GM06990 (cell line): ENCODE measurements at regions not wholly inside any gene's neighbourhood (a gene's known extent, or its start where the extent isn't known, plus 50 kb on each side); places are given as distances from the start of the nearest gene placed in this dataset.

Experiments used
- DNase-seq: peaks from one replicate; pipeline ENCODE4 v3.0.0-alpha.2; 2011; ENCODE audit not compliant: insufficient read length; ENCODE audit errors: extremely low read depth
- H3K27me3 ChIP-seq: replicated peaks from 2 replicates; pipeline ENCODE4 v1.6.0; 2011; ENCODE audit warnings: low read length; ENCODE audit not compliant: control insufficient read depth, insufficient read depth
- H3K36me3 ChIP-seq: 2 replicates; pipeline ENCODE4 v1.5.1; 2011; ENCODE audit warnings: low read length; ENCODE audit not compliant: control insufficient read depth, insufficient read depth
- H3K4me3 ChIP-seq: replicated peaks from 2 replicates; pipeline ENCODE4 v1.5.1; 2011; ENCODE audit warnings: low read depth, mild to moderate bottlenecking, control low read depth, low read length
- TF ChIP-seq, protein P1 (sequence below): IDR thresholded peaks from 2 replicates; pipeline ENCODE4 v1.5.1; 2011; ENCODE audit warnings: low read length, control low read depth, mild to moderate bottlenecking, inconsistent platforms; ENCODE audit not compliant: insufficient read depth, poor library complexity, severe bottlenecking

DNA sequence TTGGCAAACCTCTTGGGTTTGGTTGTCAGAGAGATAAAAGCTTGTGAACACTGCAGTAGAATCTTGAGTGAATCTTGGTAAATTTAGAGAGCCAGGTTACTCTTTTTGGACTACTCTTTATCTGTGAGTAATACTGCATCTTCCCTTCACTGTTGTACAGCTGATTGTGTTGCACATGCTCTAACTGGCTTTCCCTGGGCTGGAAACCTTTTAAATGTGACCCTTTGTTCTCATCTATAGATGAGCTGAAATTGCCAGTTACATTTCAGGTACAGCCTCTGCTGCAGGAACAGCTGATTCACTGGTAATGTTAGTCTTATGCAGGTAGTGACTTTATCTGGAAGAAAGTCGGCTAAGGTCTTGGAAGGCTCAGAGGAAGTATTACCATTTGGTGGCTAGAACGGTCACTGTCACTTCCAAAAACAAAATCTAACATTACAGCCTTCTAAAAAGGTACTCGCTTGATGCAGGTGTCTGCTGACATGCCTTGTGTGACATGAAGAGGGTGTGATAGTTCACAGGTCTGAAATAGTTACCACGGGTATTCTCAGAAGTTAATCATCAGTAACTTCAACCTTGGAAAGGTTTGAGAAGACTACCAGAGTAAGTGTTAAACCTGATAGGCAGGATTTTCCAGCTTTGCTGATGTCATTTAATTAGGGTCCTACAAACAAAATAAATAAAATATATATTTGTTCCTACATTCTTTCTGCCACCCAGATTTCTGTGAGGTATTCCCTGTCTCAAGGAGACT, 851.1 kb downstream of the SLC4A3 start:
- DNase-seq, result no peak
- Histone ChIP-seq H3K36me3 (no peaks in the 10 kb centered on the region), H3K4me3 (no peak overlapping the region), H3K27me3 (no peaks in the 10 kb centered on the region)
- TF ChIP-seq, protein P1, sequence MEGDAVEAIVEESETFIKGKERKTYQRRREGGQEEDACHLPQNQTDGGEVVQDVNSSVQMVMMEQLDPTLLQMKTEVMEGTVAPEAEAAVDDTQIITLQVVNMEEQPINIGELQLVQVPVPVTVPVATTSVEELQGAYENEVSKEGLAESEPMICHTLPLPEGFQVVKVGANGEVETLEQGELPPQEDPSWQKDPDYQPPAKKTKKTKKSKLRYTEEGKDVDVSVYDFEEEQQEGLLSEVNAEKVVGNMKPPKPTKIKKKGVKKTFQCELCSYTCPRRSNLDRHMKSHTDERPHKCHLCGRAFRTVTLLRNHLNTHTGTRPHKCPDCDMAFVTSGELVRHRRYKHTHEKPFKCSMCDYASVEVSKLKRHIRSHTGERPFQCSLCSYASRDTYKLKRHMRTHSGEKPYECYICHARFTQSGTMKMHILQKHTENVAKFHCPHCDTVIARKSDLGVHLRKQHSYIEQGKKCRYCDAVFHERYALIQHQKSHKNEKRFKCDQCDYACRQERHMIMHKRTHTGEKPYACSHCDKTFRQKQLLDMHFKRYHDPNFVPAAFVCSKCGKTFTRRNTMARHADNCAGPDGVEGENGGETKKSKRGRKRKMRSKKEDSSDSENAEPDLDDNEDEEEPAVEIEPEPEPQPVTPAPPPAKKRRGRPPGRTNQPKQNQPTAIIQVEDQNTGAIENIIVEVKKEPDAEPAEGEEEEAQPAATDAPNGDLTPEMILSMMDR, result no peak

DNA sequence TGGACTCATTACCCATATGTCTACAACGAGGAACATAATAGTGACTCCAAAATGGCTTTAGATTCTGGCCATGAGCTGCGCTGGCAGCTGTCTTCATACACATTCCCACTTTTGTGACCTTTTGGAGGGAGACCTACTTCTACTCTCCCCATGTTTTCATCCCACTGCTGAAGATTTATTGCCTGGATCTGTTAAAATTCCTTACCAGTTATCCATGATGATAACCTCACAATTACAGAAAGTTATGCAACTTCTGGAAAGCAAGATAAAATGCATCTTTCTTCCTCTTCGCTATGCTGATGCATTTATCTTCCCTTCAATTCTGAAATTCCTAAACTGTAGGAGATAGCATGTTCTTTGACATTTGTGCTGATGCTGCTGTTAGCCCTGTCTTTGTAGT, 855.3 kb downstream of the SLC4A3 start:
- no peaks in the 10 kb centered on the region for H3K27me3 ChIP-seq
- TF ChIP-seq, protein P1, result no peak
- no peak for DNase-seq
- no peak overlapping the region for H3K4me3 ChIP-seq
- H3K36me3 ChIP-seq, result no peaks in the 10 kb centered on the region

DNA sequence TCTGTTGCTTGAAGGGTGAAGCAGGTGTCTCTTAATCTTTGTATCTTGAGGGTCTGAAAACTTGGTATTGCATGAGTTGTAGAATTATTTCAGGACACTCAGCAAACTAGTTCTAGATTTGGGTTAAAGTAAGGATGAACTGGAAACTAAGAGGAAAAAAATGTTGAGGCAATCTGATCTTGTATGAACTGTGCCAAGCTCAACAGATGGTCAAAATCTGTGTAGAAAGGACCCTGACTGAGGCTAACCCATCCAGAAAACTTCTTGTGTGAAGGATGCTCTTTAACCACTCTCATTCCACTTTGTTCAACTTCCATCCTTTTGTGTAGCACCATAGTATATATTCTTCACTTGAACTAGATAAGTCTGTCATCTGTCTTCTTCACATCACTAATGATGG, 861.7 kb downstream of the SLC4A3 start:
- TF ChIP-seq, protein P1, result no peak
- no peak for DNase-seq
- H3K36me3 ChIP-seq, result no peaks in the 10 kb centered on the region
- H3K27me3 ChIP-seq, result no peaks in the 10 kb centered on the region
- no peak overlapping the region for H3K4me3 ChIP-seq

DNA sequence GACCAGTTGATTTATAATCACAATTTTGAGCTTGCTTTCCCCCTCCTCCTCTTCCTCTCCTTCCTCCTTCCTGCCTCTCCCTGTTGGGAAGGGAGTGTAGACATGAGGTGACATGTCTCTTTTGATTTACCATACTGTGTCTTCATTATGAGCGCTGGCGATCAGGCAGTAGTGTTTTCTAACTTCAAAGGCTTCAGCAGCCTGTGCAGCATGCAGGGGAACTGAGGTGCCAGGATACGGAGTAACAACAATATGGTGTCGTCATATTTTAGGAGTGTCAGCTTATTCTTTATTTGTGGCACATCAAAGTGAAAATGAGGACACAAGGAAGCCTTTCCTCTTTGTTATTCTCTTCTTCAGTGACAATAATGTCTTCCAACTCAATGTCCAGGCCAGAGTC, 864.2 kb downstream of the SLC4A3 start:
- no peak for DNase-seq
- H3K4me3 ChIP-seq, result no peak overlapping the region
- no peaks in the 10 kb centered on the region for H3K36me3 ChIP-seq
- H3K27me3 ChIP-seq, result no peaks in the 10 kb centered on the region
- TF ChIP-seq, protein P1, result no peak

DNA sequence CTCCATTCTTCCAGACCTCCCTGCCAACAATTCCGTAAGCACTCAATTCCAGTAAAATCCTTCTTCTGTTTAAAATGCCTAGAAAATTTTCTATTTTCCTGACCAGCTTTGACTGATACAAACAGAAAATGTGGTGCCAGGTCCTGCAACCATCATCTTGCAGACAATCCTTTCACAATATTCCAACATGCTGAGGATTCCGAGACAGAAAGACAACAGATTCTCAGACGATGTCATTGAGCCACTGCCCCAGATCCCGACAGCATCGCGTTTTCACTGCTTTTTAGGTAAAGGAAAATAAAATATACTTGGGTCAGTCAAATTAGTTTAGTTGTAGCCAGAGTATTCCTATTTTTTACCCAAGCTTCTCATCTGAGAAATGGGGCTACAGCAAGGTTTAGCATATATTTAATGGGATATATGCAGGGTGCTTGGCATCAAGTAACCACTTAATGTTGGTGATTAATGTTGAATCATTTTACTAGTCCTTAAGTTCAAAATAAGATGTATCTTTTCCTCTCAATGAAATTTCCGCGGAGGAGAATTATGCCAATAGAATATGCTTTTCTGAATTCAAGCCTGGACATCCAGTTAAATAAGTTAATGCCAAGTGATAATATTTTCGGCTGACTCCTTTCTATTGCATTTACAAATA, 866.6 kb downstream of the SLC4A3 start:
- Histone ChIP-seq H3K4me3 (no peak overlapping the region), H3K36me3 (no peaks in the 10 kb centered on the region), H3K27me3 (no peaks in the 10 kb centered on the region; the same call in 1 of the 2 replicates)
- DNase-seq, result no peak
- TF ChIP-seq, protein P1, result no peak

DNA sequence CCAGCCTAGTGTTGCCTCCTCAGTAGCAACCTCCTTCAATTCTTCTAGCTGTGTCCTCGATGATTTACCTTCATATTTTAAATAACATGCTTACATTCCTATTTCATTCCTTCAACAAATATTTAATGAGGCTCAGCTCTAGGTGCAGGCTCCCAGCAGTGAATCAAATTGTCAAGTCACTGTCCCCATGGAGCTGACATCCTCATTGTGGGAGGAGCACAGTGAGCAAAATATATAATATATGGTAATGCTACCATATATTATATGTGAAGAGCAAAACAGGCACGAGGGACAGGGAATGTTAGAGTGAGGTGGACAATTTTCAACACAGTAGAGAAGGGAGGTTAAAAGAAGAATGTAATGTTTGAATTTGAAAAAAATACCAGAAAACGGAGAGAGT, 869.1 kb downstream of the SLC4A3 start:
- DNase-seq, result no peak
- H3K4me3 ChIP-seq, result no peak overlapping the region
- TF ChIP-seq, protein P1, result no peak
- H3K36me3 ChIP-seq, result no peaks in the 10 kb centered on the region
- no peaks in the 10 kb centered on the region; the same call in 1 of the 2 replicates for H3K27me3 ChIP-seq
